Kidney (tissue), 13 donors: ENCODE measurements at regions not wholly inside any gene's neighbourhood (a gene's known extent, or its start where the extent isn't known, plus 50 kb on each side); places are given as distances from the start of the nearest gene placed in this dataset.

ENCODE experiments used
- DNase-seq, 5 donors: peaks; one replicate each; pipeline ENCODE4 v3.0.0-alpha.2; 2013 to 2020
- FAIRE-seq: peaks from 2 replicates; lab custom pipeline; 2012; peaks lifted over from hg19 to GRCh38; lab: Jason Lieb, UNC
- H3K27ac ChIP-seq, 2 donors: one replicate each; pipeline ENCODE4 v1.7.0; 2013; ENCODE audit warnings: low read depth in 2 of 2, low read length in 2 of 2, inconsistent platforms in 1 of 2
- H3K27me3 ChIP-seq: one replicate; pipeline ENCODE4 v1.7.1; 2013; ENCODE audit warnings: low read length, inconsistent platforms; ENCODE audit not compliant: control insufficient read depth, insufficient read depth
- H3K36me3 ChIP-seq, 3 donors: one replicate each; pipeline versions ENCODE4 v1.7.0 to v1.7.1; 2013; ENCODE audit warnings: low read length in 3 of 3, control low read depth in 1 of 3, inconsistent platforms in 1 of 3; ENCODE audit not compliant: insufficient read depth in 3 of 3, control insufficient read depth in 2 of 3
- H3K4me1 ChIP-seq, 3 donors: one replicate each; pipeline versions ENCODE4 v1.7.0 to v1.7.1; 2013; ENCODE audit warnings: low read length in 3 of 3, inconsistent platforms in 1 of 3, low read depth in 1 of 3; ENCODE audit not compliant: control insufficient read depth in 2 of 3, insufficient read depth in 2 of 3
- H3K4me3 ChIP-seq, 3 donors: one replicate each; pipeline versions ENCODE4 v1.7.0 to v1.8.1; 2013; ENCODE audit warnings: low read length in 3 of 3, control low read depth in 1 of 3, inconsistent platforms in 1 of 3
- H3K9ac ChIP-seq, 3 donors: one replicate each; pipeline versions ENCODE4 v1.7.0 to v1.7.1; 2013; ENCODE audit warnings: low read length in 3 of 3, control low read depth in 1 of 3, inconsistent platforms in 1 of 3
- H3K9me3 ChIP-seq, 3 donors: one replicate each; pipeline versions ENCODE4 v1.7.0 to v1.7.1; 2013; ENCODE audit warnings: low read length in 3 of 3, control low read depth in 1 of 3, inconsistent platforms in 1 of 3; ENCODE audit not compliant: control insufficient read depth in 2 of 3, insufficient read depth in 1 of 3
- CTCF ChIP-seq: IDR thresholded peaks from 3 replicates; pipeline ENCODE4 v1.5.1; 2012; ENCODE audit warnings: mild to moderate bottlenecking, moderate library complexity, borderline replicate concordance; ENCODE audit not compliant: insufficient read depth; ENCODE audit errors: extremely low read depth
- intact Hi-C: fragments of 100-400 bp; cut with DNase I; formaldehyde crosslinking; loops from one replicate; pipeline ENCODE4 v1.11.1; 2022
- donor health status: control.
- donor health status: control.
- donor health status: control.
- donor health status: control.
- donor health status: control.
- donor health status: DM: yes; HTN: yes; CAD: no.
- donor health status: Normal renal cell carcinoma (clear cell type).

- no peak overlapping the region for H3K27ac ChIP-seq
- H3K9ac ChIP-seq, result no peak overlapping the region
- no peaks in the 10 kb centered on the region for H3K27me3 ChIP-seq
- H3K36me3 ChIP-seq, result no peaks in the 10 kb centered on the region
- TF ChIP-seq CTCF, result no peak
- intact Hi-C loops, result no loop called here
- H3K4me3 ChIP-seq, result no peak overlapping the region
- H3K9me3 ChIP-seq, result peaks cover 0 to 3% (median 0%) of the 10 kb centered on the region in 3 donors
- DNase-seq, result no peak
- no peaks in the 10 kb centered on the region for H3K4me1 ChIP-seq
- no peak for FAIRE-seq
Measured at GRCh38 chr5:98328015-98328414, 445.4 kb upstream of the RGMB start.

- FAIRE-seq, result no peak
- no peaks in the 10 kb centered on the region for H3K36me3 ChIP-seq
Measured at GRCh38 chr5:98330871-98331270, 442.6 kb upstream of the RGMB start.

GRCh38 chr5:98333921-98334320 lies 439.5 kb upstream of the RGMB start:
- intact Hi-C loops, result no loop called here
- FAIRE-seq, result no peak

More at GRCh38 chr5:98330871-98331270, 442.6 kb upstream of the RGMB start:
- Histone ChIP-seq H3K4me3 (no peak overlapping the region), H3K27ac (no peak overlapping the region), H3K27me3 (no peaks in the 10 kb centered on the region), H3K9me3 (peaks cover 0 to 3% (median 0%) of the 10 kb centered on the region in 3 donors), H3K4me1 (no peaks in the 10 kb centered on the region), H3K9ac (no peak overlapping the region)
- intact Hi-C loops, result no loop called here
- no peak for TF ChIP-seq CTCF
- DNase-seq, result no peak

More at GRCh38 chr5:98333921-98334320, 439.5 kb upstream of the RGMB start:
- Histone ChIP-seq H3K36me3 (no peaks in the 10 kb centered on the region), H3K9ac (no peak overlapping the region), H3K9me3 (peaks cover 0 to 3% (median 0%) of the 10 kb centered on the region in 3 donors), H3K27ac (no peak overlapping the region), H3K4me1 (no peaks in the 10 kb centered on the region), H3K4me3 (no peak overlapping the region), H3K27me3 (no peaks in the 10 kb centered on the region)
- TF ChIP-seq CTCF, result no peak
- DNase-seq, result no peak
